ENCODE measurements at regions not wholly inside any gene's neighbourhood (a gene's known extent, or its start where the extent isn't known, plus 50 kb on each side); places are given as distances from the start of the nearest gene placed in this dataset.
A peak's percentile ranks its signal among the peaks of the same experiment; 100 is the strongest.

GRCh38 chr3:69563981-69564380 is 175.3 kb upstream of the MITF start:
- TF ChIP-seq TEAD4 (CRISPR knock-in tag; IDR thresholded peaks at IDR 0.05) (no peak), JUN (CRISPR knock-in tag; IDR thresholded peaks at IDR 0.05) (no peak), ZSCAN18 (CRISPR knock-in tag; IDR thresholded peaks at IDR 0.05) (no peak)
- TF ChIP-seq, protein P1, sequence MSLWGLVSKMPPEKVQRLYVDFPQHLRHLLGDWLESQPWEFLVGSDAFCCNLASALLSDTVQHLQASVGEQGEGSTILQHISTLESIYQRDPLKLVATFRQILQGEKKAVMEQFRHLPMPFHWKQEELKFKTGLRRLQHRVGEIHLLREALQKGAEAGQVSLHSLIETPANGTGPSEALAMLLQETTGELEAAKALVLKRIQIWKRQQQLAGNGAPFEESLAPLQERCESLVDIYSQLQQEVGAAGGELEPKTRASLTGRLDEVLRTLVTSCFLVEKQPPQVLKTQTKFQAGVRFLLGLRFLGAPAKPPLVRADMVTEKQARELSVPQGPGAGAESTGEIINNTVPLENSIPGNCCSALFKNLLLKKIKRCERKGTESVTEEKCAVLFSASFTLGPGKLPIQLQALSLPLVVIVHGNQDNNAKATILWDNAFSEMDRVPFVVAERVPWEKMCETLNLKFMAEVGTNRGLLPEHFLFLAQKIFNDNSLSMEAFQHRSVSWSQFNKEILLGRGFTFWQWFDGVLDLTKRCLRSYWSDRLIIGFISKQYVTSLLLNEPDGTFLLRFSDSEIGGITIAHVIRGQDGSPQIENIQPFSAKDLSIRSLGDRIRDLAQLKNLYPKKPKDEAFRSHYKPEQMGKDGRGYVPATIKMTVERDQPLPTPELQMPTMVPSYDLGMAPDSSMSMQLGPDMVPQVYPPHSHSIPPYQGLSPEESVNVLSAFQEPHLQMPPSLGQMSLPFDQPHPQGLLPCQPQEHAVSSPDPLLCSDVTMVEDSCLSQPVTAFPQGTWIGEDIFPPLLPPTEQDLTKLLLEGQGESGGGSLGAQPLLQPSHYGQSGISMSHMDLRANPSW (CRISPR knock-in tag; conservative IDR thresholded peaks at IDR 0.05; ENCODE audit: low read depth): no peak
- ATAC-seq: no peak
- POLR2A ChIA-PET: no interaction called here
- Mint-ChIP-seq H3K36me3 (no peaks in the 10 kb centered on the region), H3K9me3 (no peaks in the 10 kb centered on the region; the same call in 1 of the 2 replicates), H3K27ac (no peak overlapping the region), H3K4me3 (no peak overlapping the region), H3K27me3 (ENCODE audit: low read depth) (no peaks in the 10 kb centered on the region), H3K4me1 (no peaks in the 10 kb centered on the region)
- no peak for DNase-seq (ENCODE audit: low spot score)
- CTCF ChIA-PET: interaction anchor here (1.2 kb wide), 1 partner anchor 20 kb away, joined by 3 read pairs; no protein-coding TSS in a partner anchor

GRCh38 chr3:69563151-69563550 is 176.1 kb upstream of the MITF start:
- H3K4me1 Mint-ChIP-seq: no peaks in the 10 kb centered on the region
- no peak overlapping the region for H3K27ac Mint-ChIP-seq
- H3K9me3 Mint-ChIP-seq: no peaks in the 10 kb centered on the region; the same call in 1 of the 2 replicates
- TF ChIP-seq, protein P2, sequence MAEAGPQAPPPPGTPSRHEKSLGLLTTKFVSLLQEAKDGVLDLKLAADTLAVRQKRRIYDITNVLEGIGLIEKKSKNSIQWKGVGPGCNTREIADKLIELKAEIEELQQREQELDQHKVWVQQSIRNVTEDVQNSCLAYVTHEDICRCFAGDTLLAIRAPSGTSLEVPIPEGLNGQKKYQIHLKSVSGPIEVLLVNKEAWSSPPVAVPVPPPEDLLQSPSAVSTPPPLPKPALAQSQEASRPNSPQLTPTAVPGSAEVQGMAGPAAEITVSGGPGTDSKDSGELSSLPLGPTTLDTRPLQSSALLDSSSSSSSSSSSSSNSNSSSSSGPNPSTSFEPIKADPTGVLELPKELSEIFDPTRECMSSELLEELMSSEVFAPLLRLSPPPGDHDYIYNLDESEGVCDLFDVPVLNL (CRISPR knock-in tag; IDR thresholded peaks at IDR 0.05; ENCODE audit: borderline replicate concordance, low read depth): no peak
- TF ChIP-seq, protein P3, sequence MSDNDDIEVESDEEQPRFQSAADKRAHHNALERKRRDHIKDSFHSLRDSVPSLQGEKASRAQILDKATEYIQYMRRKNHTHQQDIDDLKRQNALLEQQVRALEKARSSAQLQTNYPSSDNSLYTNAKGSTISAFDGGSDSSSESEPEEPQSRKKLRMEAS (CRISPR knock-in tag; IDR thresholded peaks at IDR 0.05): no peak
- TF ChIP-seq ZNF219 (CRISPR knock-in tag; IDR thresholded peaks at IDR 0.05; ENCODE audit: borderline replicate concordance) (no peak), ZBTB21 (CRISPR knock-in tag; IDR thresholded peaks at IDR 0.05; ENCODE audit: borderline replicate concordance) (no peak), MXD4 (CRISPR knock-in tag; IDR thresholded peaks at IDR 0.05; ENCODE audit: borderline replicate concordance) (no peak), NR3C1 (CRISPR knock-in tag; conservative IDR thresholded peaks at IDR 0.05; ENCODE audit: low read depth) (no peak)
- CTCF ChIA-PET: no interaction called here
- DNase-seq (ENCODE audit: low spot score): no peak
- no peaks in the 10 kb centered on the region for H3K36me3 Mint-ChIP-seq
- POLR2A ChIA-PET: no interaction called here
- ATAC-seq: peak; percentile 51
- no peaks in the 10 kb centered on the region for H3K27me3 Mint-ChIP-seq (ENCODE audit: low read depth)
- H3K4me3 Mint-ChIP-seq: no peak overlapping the region

- ChIA-PET POLR2A (no interaction called here), CTCF (no interaction called here)
- Mint-ChIP-seq H3K36me3 (no peaks in the 10 kb centered on the region), H3K9me3 (no peaks in the 10 kb centered on the region; the same call in 1 of the 2 replicates), H3K4me1 (no peaks in the 10 kb centered on the region), H3K4me3 (no peak overlapping the region), H3K27me3 (ENCODE audit: low read depth) (no peaks in the 10 kb centered on the region), H3K27ac (no peak overlapping the region)
- no peak for TF ChIP-seq NFYB (CRISPR knock-in tag; conservative IDR thresholded peaks at IDR 0.05; ENCODE audit: low read depth)
- ATAC-seq: no peak
- no peak for DNase-seq (ENCODE audit: low spot score)
Measured at GRCh38 chr3:69562020-69562419, 176.1 kb upstream of the FRMD4B start.

DNA sequence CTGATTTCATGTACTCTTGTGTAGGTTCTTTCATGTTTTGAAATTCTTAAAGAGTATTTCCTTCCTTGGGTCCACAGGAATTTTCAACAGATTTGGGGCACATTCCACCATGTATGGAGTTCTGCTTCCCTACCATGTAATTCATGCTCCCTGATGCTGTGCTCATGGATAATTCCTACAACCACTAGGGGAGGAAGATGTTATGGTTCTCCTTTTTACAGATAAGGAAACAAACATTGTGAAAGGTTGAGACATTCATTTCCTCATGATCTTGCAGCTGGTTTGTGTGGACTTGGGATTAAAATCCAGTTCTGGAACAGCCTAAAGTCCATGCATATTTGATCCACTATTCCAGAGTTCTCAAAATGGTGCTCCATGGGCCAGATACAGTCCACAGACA is 174.9 kb upstream of the FRMD4B start:
- H3K9me3 Mint-ChIP-seq: no peaks in the 10 kb centered on the region
- CTCF ChIA-PET: interaction anchor here (0.6 kb wide), 1 partner anchor 131 kb away, joined by 3 read pairs; no protein-coding TSS in a partner anchor
- ATAC-seq: no peak
- TF ChIP-seq FOXK1 (CRISPR knock-in tag; IDR thresholded peaks at IDR 0.05) (no peak), ZNF423 (CRISPR knock-in tag; IDR thresholded peaks at IDR 0.05) (no peak), ESRRA (CRISPR knock-in tag; IDR thresholded peaks at IDR 0.05; ENCODE audit: borderline replicate concordance) (no peak), TP53 (CRISPR knock-in tag; IDR thresholded peaks at IDR 0.05) (no peak), ATF1 (CRISPR knock-in tag; IDR thresholded peaks at IDR 0.05) (no peak), CREM (CRISPR knock-in tag; IDR thresholded peaks at IDR 0.05) (no peak), OVOL2 (CRISPR knock-in tag; IDR thresholded peaks at IDR 0.05; ENCODE audit: borderline replicate concordance) (no peak), ZBTB21 (CRISPR knock-in tag; IDR thresholded peaks at IDR 0.05; ENCODE audit: borderline replicate concordance) (no peak), NFATC4 (CRISPR knock-in tag; IDR thresholded peaks at IDR 0.05) (no peak), RELA (CRISPR knock-in tag; IDR thresholded peaks at IDR 0.05; ENCODE audit: borderline replicate concordance) (no peak), MYBL2 (CRISPR knock-in tag; IDR thresholded peaks at IDR 0.05) (no peak), NFYB (CRISPR knock-in tag; conservative IDR thresholded peaks at IDR 0.05; ENCODE audit: low read depth) (no peak), GRHL2 (CRISPR knock-in tag; IDR thresholded peaks at IDR 0.05; ENCODE audit: insufficient replicate concordance, severe bottlenecking) (no peak)
- TF ChIP-seq, protein P4, sequence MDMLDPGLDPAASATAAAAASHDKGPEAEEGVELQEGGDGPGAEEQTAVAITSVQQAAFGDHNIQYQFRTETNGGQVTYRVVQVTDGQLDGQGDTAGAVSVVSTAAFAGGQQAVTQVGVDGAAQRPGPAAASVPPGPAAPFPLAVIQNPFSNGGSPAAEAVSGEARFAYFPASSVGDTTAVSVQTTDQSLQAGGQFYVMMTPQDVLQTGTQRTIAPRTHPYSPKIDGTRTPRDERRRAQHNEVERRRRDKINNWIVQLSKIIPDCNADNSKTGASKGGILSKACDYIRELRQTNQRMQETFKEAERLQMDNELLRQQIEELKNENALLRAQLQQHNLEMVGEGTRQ (CRISPR knock-in tag; IDR thresholded peaks at IDR 0.05): no peak
- TF ChIP-seq, protein P5, sequence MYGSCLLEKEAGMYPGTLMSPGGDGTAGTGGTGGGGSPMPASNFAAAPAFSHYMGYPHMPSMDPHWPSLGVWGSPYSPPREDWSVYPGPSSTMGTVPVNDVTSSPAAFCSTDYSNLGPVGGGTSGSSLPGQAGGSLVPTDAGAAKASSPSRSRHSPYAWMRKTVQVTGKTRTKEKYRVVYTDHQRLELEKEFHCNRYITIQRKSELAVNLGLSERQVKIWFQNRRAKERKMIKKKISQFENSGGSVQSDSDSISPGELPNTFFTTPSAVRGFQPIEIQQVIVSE (CRISPR knock-in tag; IDR thresholded peaks at IDR 0.05; ENCODE audit: borderline replicate concordance): no peak

More for the DNA sequence above, 174.9 kb upstream of the FRMD4B start:
- POLR2A ChIA-PET: no interaction called here
- DNase-seq (ENCODE audit: low spot score): no peak
- Mint-ChIP-seq H3K4me1 (no peaks in the 10 kb centered on the region), H3K27me3 (ENCODE audit: low read depth) (no peaks in the 10 kb centered on the region), H3K27ac (no peak overlapping the region), H3K36me3 (no peaks in the 10 kb centered on the region), H3K4me3 (no peak overlapping the region)

Data from WTC11 (cell line).